T1000 (cell line): ENCODE measurements at regions not wholly inside any gene's neighbourhood (a gene's known extent, or its start where the extent isn't known, plus 50 kb on each side); places are given as distances from the start of the nearest gene placed in this dataset.

Experiments
- DNase-seq: peaks from one replicate; lab custom pipeline; 2025; ENCODE audit warnings: mixed read lengths; lab: John Stamatoyannopoulos, UW

DNA sequence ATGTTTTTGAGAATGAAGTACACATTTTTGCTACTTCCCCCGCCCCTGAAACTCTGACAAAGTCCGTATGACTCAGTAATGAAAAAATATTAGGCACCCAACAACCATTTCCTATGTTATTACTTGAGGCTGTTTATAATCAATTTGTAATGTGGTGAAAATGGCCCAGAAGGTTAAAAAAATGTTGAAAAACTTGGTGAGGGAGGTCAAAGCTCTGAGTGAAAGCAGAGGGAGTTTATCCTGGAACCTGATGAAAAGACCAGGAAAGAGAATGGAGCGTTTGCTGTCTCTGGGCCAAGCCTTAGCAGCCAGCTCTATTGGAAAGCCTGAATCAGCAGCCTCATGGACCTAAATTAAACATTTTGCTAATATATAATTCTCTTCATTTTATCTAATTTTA, 367.7 kb upstream of the NEGR1 start:
- no peak for DNase-seq

DNA sequence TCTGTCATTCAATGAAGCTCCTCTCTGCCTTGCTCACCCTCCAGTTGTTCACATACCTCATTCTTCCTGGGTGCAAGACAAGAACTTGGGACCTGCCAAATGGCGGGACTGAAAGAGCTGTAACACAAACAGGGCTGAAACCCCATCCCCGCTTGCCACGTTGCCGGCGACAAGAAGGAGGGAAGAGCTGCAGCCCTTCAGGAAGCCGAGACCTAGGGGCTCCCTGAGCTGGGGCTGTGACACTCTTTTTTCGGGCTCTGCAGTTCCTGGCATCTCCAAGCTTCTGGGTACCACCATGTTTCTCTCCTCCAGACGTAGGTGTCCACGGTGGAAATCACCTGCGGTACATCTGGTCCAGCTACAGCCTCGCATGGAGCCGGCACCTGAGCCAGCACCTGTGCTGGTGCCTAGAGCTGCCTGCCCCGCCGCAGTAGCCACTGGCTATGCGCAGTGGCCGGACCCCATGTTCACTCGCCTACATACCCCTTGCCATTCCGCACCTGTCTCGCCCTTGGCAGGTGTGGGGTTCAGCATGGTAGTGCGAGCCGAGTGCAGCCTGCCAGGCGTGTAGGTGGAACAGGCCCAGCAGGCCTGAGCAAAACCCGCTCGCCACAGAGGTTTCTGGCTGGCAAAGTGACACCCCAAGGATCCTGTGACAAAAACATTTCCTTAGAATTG, 367.0 kb upstream of the NEGR1 start:
- DNase-seq: no peak

DNA sequence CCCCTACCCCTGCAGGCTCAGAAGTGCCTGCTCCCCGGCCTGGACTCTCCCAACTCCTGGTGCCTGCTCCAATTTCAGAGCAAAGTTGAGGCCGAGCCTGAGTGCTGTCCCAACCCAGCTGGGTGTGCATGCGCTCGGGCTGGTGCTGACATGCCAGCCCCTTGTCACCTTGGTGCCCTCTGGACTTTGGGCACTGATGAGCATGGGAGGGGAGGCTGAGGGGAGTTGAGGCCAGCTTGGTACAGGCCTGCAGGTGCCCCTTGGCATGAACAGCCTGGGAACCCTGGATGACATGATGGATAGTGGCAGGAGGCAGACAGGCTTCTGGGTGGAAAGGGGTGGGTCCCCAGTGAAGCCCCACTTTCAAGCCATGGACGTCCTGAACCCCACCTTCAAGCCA, 366.1 kb upstream of the NEGR1 start:
- no peak for DNase-seq

DNA sequence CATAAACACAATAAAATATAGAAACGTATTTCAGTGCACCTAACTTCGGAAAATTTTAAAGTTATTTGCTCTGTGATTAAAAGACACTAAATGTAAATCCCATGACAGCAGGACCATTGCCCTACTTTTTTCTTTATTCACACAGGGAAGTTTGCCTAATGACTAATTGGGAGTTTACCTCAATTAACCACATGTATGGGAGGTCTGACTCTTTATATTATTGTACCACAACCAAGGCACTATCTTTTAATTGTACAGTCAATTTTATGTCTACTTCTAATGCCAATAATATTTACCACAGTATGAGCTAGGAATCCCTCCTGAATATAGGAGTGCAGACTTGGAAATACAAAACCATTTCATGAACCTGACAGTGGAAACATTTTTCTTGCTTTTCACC, 360.8 kb upstream of the NEGR1 start:
- DNase-seq: no peak

DNA sequence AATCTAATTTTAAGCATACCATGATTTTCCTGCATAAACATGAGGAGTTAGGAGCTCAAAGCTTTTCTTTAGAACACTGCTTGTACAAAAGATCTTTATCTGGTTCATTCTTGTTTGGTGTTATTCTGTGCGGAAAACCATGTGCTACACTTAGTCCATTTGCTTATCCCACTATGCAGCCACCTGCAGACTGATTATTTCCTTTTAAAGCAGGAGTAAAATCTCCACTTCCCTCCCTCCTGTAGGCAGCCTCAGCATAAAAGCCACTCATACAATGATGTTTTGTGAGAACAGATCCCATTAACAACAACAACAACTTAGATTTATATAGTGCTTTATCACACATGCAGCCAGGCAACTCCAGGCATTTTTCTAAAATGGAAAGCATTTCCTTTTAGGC, 355.3 kb upstream of the NEGR1 start:
- DNase-seq: no peak

DNA sequence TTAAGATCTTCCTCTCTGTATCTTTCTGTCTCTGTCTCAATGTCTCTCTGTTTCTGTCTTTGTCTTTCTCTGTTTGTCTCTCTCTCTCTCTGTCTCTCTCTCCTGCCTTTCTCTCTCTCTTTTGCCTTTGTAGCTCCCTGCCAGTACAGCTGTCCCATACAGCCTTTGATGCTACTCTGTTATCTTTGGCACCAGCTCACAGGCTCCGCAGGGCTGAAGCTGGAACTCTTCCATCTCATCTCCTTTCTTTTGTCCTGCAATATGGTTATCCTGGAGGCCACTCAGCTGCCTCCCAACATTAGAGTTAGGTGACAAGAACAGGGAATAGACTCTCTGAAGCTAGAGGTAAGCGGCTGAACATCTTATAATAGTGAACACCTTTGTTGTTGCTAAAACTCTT, 354.3 kb upstream of the NEGR1 start:
- no peak for DNase-seq

DNA sequence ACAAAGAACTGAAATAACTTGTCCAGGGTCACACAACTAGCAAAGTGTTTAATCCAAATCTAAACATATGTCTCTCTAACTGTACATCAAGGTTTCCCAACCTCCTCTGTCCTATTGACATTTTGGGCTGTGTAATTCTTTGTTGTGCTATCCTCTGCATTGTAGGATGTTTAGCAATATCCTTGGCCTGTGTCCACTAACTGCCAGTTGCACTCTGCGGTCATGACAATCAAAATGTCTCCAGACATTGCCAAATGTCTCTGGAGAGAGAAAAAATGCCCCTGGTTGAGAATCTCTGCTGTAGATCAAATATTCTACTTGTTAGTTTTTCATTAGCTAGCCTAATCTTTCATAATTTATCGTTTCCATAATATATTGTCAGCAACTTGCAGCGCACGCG, 353.4 kb upstream of the NEGR1 start:
- no peak for DNase-seq

DNA sequence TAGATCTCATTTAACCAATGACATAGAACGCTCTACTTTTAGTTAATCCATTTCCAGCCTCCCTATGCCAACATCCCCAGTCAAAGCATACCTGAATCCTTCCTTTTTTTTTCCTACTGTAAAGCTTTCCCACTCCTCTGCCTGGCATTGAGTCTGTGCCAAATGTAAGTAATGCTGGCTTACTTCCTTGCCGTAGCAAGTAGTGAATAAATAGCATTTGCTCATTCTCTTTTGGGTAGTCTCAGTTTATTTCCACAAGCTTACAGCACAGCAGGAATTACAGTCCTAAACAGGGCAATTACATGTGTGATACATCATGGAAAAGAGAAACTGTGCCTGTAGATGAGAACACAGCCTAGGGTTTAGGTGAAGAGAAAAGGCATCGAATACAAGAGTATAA, 352.6 kb upstream of the NEGR1 start:
- DNase-seq: no peak

DNA sequence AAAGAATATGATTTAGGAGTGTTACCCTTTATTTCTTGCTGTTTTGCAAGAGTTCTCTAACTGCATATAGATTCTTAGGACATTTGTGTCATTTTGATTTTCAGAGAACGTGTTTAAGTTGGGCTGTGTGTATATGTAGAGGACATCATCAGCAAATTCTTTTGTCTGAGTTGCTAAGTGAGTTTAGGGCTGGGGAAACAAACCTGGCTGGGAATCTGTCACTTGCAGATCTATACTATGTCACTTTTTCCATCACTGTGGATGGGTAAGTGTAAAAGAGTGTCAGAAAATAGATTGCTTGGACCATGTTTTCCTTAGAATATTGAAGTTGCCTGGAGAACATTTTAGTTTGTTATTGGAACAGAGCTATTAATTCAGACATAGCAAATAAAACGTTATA, 349.1 kb upstream of the NEGR1 start:
- no peak for DNase-seq

DNA sequence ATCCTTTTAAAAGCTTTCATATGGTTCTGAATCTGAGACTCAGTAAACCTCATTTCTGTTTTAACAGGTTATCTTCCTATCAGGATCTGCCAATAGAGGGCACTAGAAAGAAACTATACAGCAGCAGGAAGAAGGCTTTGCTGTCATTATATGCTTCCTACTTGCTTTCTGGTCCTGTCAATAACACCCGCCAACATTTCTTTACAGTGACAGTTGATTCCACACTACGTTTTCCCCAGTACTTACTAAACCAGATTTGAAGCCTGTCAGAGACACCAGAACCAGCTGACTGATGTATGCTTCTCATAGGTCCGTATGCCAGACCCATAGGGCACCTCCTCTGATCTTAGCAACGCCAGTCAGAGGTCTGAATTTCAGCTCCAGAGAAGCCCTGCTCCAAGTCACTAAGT, 341.0 kb upstream of the NEGR1 start:
- no peak for DNase-seq

DNA sequence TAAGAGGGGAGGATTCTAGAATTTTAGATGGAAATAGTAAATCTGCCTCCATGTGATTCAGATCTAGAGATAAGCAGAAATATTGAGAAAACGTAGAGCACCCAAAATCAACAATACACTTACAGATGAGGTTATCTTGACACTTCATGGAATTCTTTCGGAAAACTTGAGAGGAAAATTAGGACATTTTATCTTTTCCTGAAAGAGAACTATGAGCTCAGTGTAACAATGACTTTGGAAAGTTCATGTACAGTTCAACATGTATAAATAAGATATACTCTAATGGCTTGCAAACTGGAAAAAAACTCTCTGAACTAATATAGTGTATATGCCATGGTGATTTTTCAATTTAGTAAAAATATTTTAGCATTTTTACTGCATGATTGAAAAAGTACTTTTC, 338.1 kb upstream of the NEGR1 start:
- DNase-seq: no peak

DNA sequence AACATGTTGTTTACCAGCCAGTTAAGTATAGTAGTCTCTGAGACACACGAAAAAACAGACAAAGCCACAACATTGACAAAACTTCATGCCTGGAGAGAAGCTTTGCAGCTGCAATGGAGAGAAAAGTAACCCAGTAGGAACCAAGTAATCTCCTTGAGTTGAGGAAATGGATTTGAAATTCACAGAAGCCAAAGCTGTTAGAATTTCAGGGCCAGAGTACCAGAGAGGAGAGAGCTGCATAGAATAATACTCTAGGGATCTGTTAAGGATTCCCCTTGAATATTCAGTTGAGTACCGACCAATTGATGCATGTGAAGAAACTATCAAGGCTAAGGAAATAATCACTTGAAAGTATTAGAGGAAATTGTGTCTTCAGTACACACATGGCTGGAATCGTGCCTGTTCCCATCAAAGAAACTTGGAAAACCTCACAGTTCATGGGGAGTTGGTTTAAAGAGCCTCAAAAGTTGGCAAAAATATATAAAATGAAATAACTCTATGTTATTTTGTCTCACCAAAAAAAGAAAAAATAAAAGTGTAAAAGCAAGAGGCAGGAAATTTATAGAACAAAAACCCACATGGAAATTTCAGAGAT, 324.0 kb upstream of the NEGR1 start:
- no peak for DNase-seq

DNA sequence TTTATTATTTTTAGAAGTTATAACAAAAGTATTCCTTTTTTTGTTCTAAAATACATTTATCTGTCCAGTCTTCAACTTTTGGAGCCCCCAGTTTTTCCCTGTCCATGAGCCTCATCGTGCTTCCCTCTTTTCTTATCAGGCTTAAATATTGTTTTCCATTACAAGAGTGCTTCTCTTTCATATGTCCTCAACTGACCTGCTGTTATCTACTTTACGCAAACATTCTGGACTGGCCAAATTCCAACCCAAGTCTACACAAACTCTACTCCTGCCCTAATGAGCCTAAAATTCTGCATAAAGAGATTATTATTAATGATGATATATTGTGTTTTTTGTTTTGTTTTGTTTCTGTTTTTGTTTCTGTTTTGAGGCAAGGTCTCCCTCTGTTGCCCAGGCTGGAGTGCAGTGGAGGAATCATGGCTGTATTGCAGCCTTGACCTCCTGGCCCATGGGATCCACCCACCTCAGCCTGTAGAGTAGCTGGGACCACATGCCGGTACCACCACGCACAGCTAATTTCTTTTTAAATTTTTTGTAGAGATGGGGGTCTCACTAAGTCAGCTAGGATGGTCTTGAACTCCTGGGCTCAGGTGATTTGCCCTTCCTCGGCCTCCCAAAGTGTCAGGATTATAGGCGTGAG, 318.8 kb upstream of the NEGR1 start:
- DNase-seq: no peak

DNA sequence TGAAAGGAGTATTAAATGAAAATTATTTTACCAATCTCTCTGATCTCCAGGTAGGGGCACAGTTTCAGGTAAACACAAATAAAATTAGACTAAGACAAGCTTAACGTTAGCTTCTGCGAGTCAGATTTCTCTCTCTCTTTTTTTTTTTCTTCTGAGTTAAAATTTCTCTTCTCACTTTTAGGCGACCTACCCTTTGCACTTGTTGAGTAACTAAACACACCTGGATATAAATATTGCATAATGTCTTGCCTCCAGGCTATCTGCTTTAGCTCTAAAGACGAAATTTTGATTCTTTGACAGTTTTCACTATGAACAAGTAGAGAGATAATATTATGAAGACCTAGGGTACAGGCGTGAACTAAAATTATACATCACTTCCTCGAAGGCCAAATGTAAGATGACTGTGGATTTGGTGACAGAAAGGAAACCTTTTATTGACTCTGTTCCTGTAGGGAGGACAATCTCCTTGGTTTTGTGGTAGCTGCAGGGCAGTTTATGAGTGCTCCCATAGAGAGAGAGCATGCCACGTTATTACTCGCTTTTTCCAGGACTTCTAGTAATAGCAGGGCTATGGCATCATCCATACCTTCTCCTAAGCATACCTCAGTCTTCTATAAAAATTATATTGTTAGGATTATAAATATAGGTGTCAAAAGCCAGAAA, 303.8 kb upstream of the NEGR1 start:
- DNase-seq: no peak

DNA sequence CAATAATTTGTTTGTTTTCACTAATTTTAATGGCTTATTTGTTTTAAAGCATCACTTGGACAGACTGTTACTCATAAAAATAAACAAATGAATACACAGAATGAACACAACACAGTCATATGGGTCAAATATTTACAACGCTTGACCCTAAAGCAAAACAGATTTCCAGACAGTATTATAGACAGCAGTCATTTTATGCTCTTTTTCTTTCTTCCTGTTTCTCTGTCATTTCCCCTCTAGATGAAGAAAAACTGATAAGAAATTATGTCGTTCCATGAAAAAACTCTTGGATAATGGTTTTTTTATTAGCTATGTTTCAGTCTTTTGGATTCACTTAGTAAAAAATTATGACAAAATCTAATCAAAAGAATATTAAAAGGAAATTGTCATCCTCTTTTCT, 297.3 kb upstream of the NEGR1 start:
- no peak for DNase-seq

DNA sequence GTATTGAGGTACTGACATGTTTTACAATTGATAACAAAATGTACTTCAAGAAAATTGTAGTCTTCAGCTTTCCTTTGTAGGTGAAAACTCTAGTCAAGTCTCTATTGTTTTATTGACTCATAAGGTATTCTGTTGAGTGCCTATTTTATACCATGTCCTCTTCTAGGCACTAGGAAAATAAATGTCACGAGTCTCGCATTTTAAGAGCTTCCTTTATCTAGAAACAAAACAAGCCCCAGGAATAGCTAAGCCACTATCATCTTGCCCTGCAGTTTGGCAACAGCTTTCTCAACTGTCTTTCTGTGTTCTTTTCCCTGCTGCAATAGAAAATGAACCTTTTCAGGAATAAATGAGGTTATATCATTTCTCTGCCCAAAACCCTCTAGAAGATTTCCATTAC, 288.5 kb upstream of the NEGR1 start:
- DNase-seq: no peak

DNA sequence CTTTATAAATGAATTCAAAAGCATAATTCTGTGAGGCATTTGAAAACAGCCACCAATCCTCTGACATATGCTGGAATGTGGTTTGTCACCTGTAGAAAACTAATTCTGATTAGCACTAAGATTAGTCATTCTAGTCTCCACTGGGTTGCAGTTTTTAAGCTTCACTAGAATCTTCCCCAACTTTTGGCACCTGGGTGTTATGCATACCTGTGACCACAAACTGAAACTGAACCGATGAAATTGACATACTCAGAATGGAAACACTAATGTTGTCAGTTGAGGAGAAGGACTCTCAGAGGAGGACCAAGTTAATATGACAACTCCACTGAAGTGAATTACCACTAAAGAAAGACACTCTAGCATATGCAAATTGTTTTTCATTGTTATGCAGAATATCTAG, 285.8 kb upstream of the NEGR1 start:
- no peak for DNase-seq

DNA sequence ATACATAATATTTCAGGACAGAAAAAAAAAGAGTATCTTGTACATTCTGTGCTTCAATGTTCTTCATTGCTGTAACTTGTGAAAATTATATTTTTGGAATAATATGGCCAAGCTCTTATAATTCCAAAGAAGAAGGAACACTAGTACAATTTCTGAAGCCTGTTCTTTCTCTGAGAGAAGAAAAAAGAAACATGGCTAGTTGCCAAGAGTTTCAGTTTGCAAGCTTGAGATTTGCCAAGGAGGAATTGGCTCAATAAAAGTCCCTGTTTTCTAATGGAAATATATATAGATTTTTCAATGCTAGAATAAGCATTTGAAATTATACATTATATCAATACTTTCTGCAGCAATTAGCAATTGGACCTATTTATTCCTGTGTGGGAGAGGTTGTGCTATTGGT, 285.2 kb upstream of the NEGR1 start:
- no peak for DNase-seq

DNA sequence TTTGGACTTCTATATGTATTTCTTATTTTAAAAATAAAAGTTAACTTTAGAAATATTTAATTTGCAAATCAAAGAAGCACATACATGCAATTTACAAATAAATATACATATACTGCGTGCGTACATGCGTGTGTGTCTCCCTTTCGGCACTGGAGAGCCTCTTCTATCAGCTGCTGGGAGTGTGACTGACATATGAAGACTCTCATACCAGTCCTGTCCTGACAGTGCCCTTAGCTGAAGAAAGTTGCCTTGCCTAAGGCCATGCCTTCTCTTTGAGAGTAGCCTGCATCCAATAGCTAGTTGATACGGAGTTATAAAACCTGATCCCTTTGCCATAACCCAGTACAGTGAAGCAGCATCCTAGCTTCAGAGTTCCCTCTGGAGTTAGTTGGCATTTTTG, 282.4 kb upstream of the NEGR1 start:
- no peak for DNase-seq

DNA sequence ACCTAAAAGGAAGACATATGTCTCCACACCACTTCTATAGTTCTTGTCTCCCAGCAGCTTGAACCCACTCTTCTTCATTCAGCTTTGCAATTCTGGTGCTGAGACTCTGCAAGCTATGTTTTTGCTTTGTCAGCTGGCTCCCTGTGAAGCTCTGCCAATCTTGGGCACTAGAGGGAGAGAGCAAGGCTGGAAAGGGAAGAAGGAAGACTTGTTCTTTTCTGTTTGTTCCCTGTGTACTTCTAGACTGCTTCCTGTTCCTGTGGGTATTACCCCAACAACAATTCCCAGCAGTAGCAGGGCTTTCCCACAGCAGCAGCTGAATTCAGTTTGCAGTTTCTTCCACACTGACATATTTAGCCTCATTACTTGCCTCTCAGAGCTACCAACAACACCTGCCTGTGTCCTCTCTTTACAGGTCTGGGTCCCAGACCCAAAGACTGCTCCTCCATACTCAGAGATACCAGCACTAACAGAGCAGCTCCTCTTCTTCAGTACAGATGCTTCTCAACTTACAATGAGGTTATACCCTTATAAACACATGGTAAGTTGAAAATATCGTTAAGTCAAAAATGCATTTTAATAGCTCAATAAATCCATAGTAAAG, 275.2 kb upstream of the NEGR1 start:
- DNase-seq: no peak

DNA sequence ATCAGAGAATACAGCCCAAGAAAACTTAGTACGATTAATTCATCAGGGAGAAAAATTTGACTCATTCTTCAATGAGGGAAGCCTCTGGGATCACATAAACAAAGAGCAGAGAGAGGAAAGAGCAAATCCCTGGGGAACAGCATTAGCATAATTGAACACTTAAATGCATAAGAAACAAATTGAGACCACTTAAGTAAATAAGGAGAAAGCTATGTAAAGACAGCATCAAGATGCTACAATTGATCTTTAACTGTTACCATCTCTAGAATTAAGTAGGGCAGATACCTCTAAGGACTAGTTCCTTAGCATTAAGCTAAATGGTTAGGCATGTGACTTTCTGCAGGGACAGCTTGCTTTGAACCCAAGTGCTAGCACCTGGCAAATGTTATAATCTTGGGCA, 265.1 kb upstream of the NEGR1 start:
- DNase-seq: no peak

DNA sequence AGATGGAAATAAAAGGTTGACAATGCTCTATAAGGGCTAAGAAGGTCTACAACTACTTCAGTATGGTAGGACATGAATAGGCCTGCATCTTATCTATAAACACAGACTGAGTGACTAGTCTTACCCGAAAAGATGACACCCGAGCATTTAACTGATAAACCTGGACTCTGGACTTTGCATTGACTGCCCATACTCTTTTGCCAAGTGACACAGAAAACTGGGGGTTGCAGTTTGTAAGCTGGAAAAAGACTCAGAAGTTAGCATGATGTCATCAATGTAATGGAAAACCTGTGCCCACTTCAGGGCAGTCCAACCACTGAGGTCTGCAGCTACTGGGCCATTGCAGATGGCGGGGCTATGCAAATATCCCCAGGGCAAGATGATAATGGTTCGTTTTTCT, 258.3 kb upstream of the NEGR1 start:
- DNase-seq: no peak

DNA sequence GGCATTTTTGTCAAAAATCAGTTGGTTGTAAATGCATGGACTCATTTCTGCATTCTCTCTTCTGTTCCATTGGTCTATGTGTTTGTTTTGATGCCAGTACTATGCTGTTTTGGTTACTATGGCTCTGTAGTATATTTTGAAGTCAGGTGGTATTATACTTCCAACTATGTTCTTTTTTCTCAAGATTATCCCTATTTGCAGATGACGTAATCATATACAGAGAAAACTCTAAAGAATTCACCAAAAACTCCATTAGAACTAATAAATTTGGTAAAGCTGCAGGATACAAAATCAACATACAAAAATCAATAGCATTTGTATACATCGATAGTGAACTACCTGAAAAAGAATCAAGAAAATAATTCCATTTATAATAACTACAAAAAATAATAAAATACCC, 253.1 kb upstream of the NEGR1 start:
- DNase-seq: no peak
